ENCODE measurements at regions not wholly inside any gene's neighbourhood (a gene's known extent, or its start where the extent isn't known, plus 50 kb on each side); places are given as distances from the start of the nearest gene placed in this dataset.

GRCh38 chr4:123218981-123219380 is 177.6 kb upstream of the SPRY1 start:
- TF ChIP-seq, protein P1, sequence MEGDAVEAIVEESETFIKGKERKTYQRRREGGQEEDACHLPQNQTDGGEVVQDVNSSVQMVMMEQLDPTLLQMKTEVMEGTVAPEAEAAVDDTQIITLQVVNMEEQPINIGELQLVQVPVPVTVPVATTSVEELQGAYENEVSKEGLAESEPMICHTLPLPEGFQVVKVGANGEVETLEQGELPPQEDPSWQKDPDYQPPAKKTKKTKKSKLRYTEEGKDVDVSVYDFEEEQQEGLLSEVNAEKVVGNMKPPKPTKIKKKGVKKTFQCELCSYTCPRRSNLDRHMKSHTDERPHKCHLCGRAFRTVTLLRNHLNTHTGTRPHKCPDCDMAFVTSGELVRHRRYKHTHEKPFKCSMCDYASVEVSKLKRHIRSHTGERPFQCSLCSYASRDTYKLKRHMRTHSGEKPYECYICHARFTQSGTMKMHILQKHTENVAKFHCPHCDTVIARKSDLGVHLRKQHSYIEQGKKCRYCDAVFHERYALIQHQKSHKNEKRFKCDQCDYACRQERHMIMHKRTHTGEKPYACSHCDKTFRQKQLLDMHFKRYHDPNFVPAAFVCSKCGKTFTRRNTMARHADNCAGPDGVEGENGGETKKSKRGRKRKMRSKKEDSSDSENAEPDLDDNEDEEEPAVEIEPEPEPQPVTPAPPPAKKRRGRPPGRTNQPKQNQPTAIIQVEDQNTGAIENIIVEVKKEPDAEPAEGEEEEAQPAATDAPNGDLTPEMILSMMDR (conservative IDR thresholded peaks at IDR 0.05; ENCODE audit: low read depth, low read length) = no peak
- no peak for TF ChIP-seq EZH2 (IDR thresholded peaks at IDR 0.05; ENCODE audit: borderline replicate concordance, low read depth, low read length, poor library complexity, severe bottlenecking)

Data from A673 (cell line).